ENCODE measurements at regions not wholly inside any gene's neighbourhood (a gene's known extent, or its start where the extent isn't known, plus 50 kb on each side); places are given as distances from the start of the nearest gene placed in this dataset.

GRCh38 chr13:91162589-91162988 is 184.9 kb upstream of the MIR17HG start:
- intact Hi-C loops (cut with DNase I), result no loop called here
- H3K9me3 ChIP-seq, result no peaks in the 10 kb centered on the region
- WGBS, 2 donors, result 35 to 63% methylated on average over 1 of the region's 1 CpG
- H3K4me3 ChIP-seq, result no peak overlapping the region
- no peak overlapping the region for H3K27ac ChIP-seq
- no peaks in the 10 kb centered on the region for H3K36me3 ChIP-seq
- no peaks in the 10 kb centered on the region for H3K4me1 ChIP-seq
- no peak for DNase-seq
- TF ChIP-seq POLR2AphosphoS5 (IDR thresholded peaks at IDR 0.05), result no peak
- no peak for TF ChIP-seq POLR2A (IDR thresholded peaks at IDR 0.05)
- TF ChIP-seq EP300 (IDR thresholded peaks at IDR 0.05), result no peak
- TF ChIP-seq CTCF (IDR thresholded peaks at IDR 0.05), result no peak
- peaks cover 0 to 7% (median 0%) of the 10 kb centered on the region in 3 donors for H3K27me3 ChIP-seq

GRCh38 chr13:91165758-91166157 is 181.7 kb upstream of the MIR17HG start:
- 80 to 93% methylated on average over 3 of the region's 3 CpGs for WGBS, 2 donors
- H3K27me3 ChIP-seq, result peaks cover 0 to 7% (median 0%) of the 10 kb centered on the region in 3 donors
- H3K4me1 ChIP-seq, result no peaks in the 10 kb centered on the region
- H3K4me3 ChIP-seq, result no peak overlapping the region
- intact Hi-C loops (cut with DNase I), result no loop called here
- no peaks in the 10 kb centered on the region for H3K36me3 ChIP-seq
- TF ChIP-seq CTCF (IDR thresholded peaks at IDR 0.05), result no peak
- TF ChIP-seq POLR2AphosphoS5 (IDR thresholded peaks at IDR 0.05), result no peak
- TF ChIP-seq POLR2A (IDR thresholded peaks at IDR 0.05), result no peak
- no peak for TF ChIP-seq EP300 (IDR thresholded peaks at IDR 0.05)
- H3K27ac ChIP-seq, result no peak overlapping the region
- DNase-seq, result no peak
- no peaks in the 10 kb centered on the region for H3K9me3 ChIP-seq

DNA sequence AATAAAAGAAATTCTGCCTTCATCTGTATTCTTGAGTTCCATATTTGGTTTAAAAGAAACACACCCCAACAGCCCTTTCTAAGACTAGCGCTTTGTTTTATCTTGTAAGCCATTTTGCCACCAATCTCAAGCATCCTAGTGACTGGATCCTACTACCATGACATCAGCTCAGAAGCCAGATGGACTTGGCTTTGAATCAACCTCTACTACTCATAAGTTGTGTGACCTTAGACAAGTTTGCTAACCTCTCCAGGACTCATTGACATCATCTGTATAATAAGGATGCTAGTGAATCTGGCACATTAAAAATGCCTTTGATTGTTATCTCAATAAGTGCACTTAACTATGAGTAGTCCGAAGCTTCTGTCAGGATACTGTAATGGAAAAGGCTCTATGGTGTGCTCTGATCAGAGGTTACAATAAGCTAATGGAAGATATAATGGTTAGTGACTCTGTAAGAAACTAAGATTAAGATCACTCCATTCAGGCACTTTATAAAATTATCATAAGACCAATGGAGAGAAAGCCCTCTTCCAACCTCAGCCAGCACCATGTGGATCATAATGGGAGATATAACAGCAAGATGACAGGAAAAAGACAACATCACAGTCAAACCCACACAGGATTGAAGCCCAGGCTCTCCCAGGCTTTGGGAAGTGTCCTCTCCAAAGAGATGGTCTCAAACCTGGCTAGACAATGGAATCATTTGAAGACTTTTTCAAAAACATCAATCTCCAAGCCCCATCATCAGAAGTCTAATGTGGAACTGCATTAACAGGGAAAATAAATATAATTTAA is 180.6 kb upstream of the MIR17HG start:
- Histone ChIP-seq H3K4me1 (no peaks in the 10 kb centered on the region), H3K9me3 (no peaks in the 10 kb centered on the region), H3K27me3 (peaks cover 0 to 7% (median 0%) of the 10 kb centered on the region in 3 donors), H3K4me3 (no peak overlapping the region), H3K36me3 (no peaks in the 10 kb centered on the region), H3K27ac (no peak overlapping the region)
- TF ChIP-seq EP300 (IDR thresholded peaks at IDR 0.05), result no peak
- no peak for TF ChIP-seq POLR2AphosphoS5 (IDR thresholded peaks at IDR 0.05)
- TF ChIP-seq POLR2A (IDR thresholded peaks at IDR 0.05), result no peak
- TF ChIP-seq CTCF (IDR thresholded peaks at IDR 0.05), result no peak
- DNase-seq, result no peak
- intact Hi-C loops (cut with DNase I), result no loop called here
- 49 to 93% methylated on average over 2 of the region's 2 CpGs for WGBS, 2 donors

- WGBS, 2 donors, result 77 to 92% methylated on average over 4 of the region's 4 CpGs
- TF ChIP-seq POLR2AphosphoS5 (IDR thresholded peaks at IDR 0.05), result no peak
- no peak for TF ChIP-seq POLR2A (IDR thresholded peaks at IDR 0.05)
- TF ChIP-seq CTCF (IDR thresholded peaks at IDR 0.05), result no peak
- no peak for TF ChIP-seq EP300 (IDR thresholded peaks at IDR 0.05)
- Histone ChIP-seq H3K9me3 (no peaks in the 10 kb centered on the region), H3K36me3 (no peaks in the 10 kb centered on the region), H3K4me3 (no peak overlapping the region), H3K27ac (no peak overlapping the region), H3K4me1 (no peaks in the 10 kb centered on the region), H3K27me3 (peaks cover 0 to 7% (median 0%) of the 10 kb centered on the region in 3 donors)
- DNase-seq, result no peak
- intact Hi-C loops (cut with DNase I), result no loop called here
Observed at GRCh38 chr13:91167706-91168385, 179.6 kb upstream of the MIR17HG start.

Measured in sigmoid colon (tissue), 6 donors.